Neuronal stem cell (in vitro differentiated cells): ENCODE measurements at regions not wholly inside any gene's neighbourhood (a gene's known extent, or its start where the extent isn't known, plus 50 kb on each side); places are given as distances from the start of the nearest gene placed in this dataset.
"Not testable (repeated sequence)": the region's sequence is repeated elsewhere in the genome, so short reads cannot be mapped to it uniquely, and the experiment has no call there.

Experiments used
- DNase-seq: peaks from one replicate; pipeline ENCODE4 v3.0.0-alpha.2; 2013; ENCODE audit warnings: low spot score
- H2AFZ ChIP-seq: one replicate; pipeline ENCODE4 v1.6.1; 2013; ENCODE audit warnings: mild to moderate bottlenecking, low read length, inconsistent platforms
- H2AK5ac ChIP-seq: 2 replicates; pipeline ENCODE4 v1.6.1; 2013; ENCODE audit warnings: low read depth, mild to moderate bottlenecking, inconsistent platforms, low read length, moderate library complexity, mixed read lengths
- H2BK120ac ChIP-seq: 2 replicates; pipeline ENCODE4 v1.6.1; 2013; ENCODE audit warnings: low read depth, mild to moderate bottlenecking, inconsistent platforms, low read length, moderate library complexity, mixed read lengths
- H2BK12ac ChIP-seq: one replicate; pipeline ENCODE4 v1.6.1; 2013; ENCODE audit warnings: low read length, inconsistent platforms
- H2BK15ac ChIP-seq: 2 replicates; pipeline ENCODE4 v1.6.1; 2013; ENCODE audit warnings: mild to moderate bottlenecking, low read length, inconsistent platforms, mixed read lengths
- H2BK5ac ChIP-seq: one replicate; pipeline ENCODE4 v1.6.1; 2013; ENCODE audit warnings: inconsistent platforms, mild to moderate bottlenecking, low read length, moderate library complexity
- H3K14ac ChIP-seq: one replicate; pipeline ENCODE4 v1.6.1; 2013; ENCODE audit warnings: low read length, inconsistent platforms
- H3K18ac ChIP-seq: 2 replicates; pipeline ENCODE4 v1.6.1; 2013; ENCODE audit warnings: low read length, inconsistent platforms
- H3K23ac ChIP-seq: 2 replicates; pipeline ENCODE4 v1.6.1; 2013; ENCODE audit warnings: low read depth, mild to moderate bottlenecking, mixed read lengths, low read length, inconsistent platforms; ENCODE audit not compliant: poor library complexity
- H3K27ac ChIP-seq: replicated peaks from 3 replicates; pipeline ENCODE4 v1.5.1; 2013; ENCODE audit warnings: low read length, inconsistent platforms
- H3K27me3 ChIP-seq, 3 experiments: 2 replicates each; pipeline ENCODE4 v1.6.1; 2013; ENCODE audit warnings: low read length in 3 of 3, mild to moderate bottlenecking in 2 of 3, inconsistent platforms in 1 of 3, low read depth in 1 of 3, mixed read lengths in 1 of 3, moderate library complexity in 1 of 3; ENCODE audit not compliant: control insufficient read depth in 3 of 3, insufficient read depth in 3 of 3
- H3K36me3 ChIP-seq, 2 donors: replicated peaks in 1 of 2; 2 replicates each; pipeline ENCODE4 v1.6.1; 2013; ENCODE audit warnings: low read length in 2 of 2; ENCODE audit not compliant: control insufficient read depth in 2 of 2, insufficient read depth in 2 of 2
- H3K4ac ChIP-seq: 2 replicates; pipeline ENCODE4 v1.6.1; 2013; ENCODE audit warnings: inconsistent platforms, mild to moderate bottlenecking, low read length, moderate library complexity
- H3K4me1 ChIP-seq, 2 donors: 1 replicate in 1 of 2; 2 replicates in 1 of 2; pipeline ENCODE4 v1.6.1; 2013; ENCODE audit warnings: low read length in 2 of 2, low read depth in 1 of 2; ENCODE audit not compliant: control insufficient read depth in 2 of 2, insufficient read depth in 1 of 2
- H3K4me2 ChIP-seq: one replicate; pipeline ENCODE4 v1.6.1; 2013; ENCODE audit warnings: mild to moderate bottlenecking, low read length, inconsistent platforms; ENCODE audit not compliant: insufficient read depth, poor library complexity, severe bottlenecking
- H3K4me3 ChIP-seq, 2 donors: 2 replicates each; pipeline ENCODE4 v1.5.1; 2013; ENCODE audit warnings: low read length in 2 of 2, mild to moderate bottlenecking in 2 of 2, inconsistent platforms in 1 of 2, moderate library complexity in 1 of 2
- H3K79me1 ChIP-seq: one replicate; pipeline ENCODE4 v1.6.1; 2013; ENCODE audit warnings: low read depth, mild to moderate bottlenecking, inconsistent platforms, low read length, moderate library complexity
- H3K9ac ChIP-seq: one replicate; pipeline ENCODE4 v1.6.1; 2013; ENCODE audit warnings: mild to moderate bottlenecking, low read depth, low read length, inconsistent platforms; ENCODE audit not compliant: poor library complexity
- H3K9me3 ChIP-seq, 2 donors: replicated peaks in 1 of 2; 2 replicates each; pipeline versions ENCODE3 to v1.6.1; 2013; ENCODE audit warnings: low read length in 2 of 2, mild to moderate bottlenecking in 2 of 2, inconsistent platforms in 1 of 2, low read depth in 1 of 2, mixed read lengths in 1 of 2, moderate library complexity in 1 of 2; ENCODE audit not compliant: control insufficient read depth in 2 of 2, insufficient read depth in 1 of 2
- H4K8ac ChIP-seq: one replicate; pipeline ENCODE4 v1.6.1; 2013; ENCODE audit warnings: low read depth, mild to moderate bottlenecking, inconsistent platforms, low read length, moderate library complexity
- H4K91ac ChIP-seq: one replicate; pipeline ENCODE4 v1.6.1; 2013; ENCODE audit warnings: low read length, low read depth, mild to moderate bottlenecking, inconsistent platforms; ENCODE audit not compliant: poor library complexity
- WGBS, 2 donors: extraction: QIAGEN DNeasy Blood & Tissue Kit; methylation state at CpG; one replicate each; pipeline ENCODE4 v1.1.7; 2013; ENCODE audit warnings: missing lambda C conversion rate in 2 of 2, mixed read lengths in 1 of 2; ENCODE audit not compliant: insufficient read length in 2 of 2, insufficient replicate concordance in 1 of 2; ENCODE audit errors: extremely low coverage in 2 of 2; 5-methylcytosine and 5-hydroxymethylcytosine counted together

DNA sequence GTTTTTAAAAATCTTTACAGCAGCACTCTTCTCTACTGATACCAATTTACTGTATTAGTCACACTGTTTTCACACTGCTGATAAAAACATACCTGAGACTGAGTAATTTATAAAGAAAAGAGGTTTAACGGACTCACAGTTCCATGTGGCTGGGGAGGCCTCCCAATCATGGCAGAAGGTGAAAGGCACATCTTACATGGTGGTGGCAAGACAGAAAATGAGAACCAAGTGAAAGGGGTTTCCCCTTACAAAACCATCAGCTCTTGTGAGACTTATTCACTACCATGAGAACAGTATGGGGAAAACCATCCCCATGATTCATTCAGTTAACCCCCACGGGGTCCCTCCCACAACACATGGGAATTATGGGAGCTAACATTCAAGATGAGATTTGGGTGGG is 481.9 kb upstream of the TLE4 start:
- not testable (repeated sequence) for H2BK15ac ChIP-seq, H2BK5ac ChIP-seq, H3K79me1 ChIP-seq, H3K9ac ChIP-seq, H4K91ac ChIP-seq, H2BK120ac ChIP-seq, H3K4me1 ChIP-seq, H3K27ac ChIP-seq, H2BK12ac ChIP-seq, H2AK5ac ChIP-seq, H3K9me3 ChIP-seq, H3K18ac ChIP-seq, H2AFZ ChIP-seq, H4K8ac ChIP-seq, DNase-seq, H3K14ac ChIP-seq, H3K4me2 ChIP-seq, H3K4me3 ChIP-seq, H3K23ac ChIP-seq, H3K36me3 ChIP-seq, H3K27me3 ChIP-seq, H3K4ac ChIP-seq
- no CpG with 5 or more reads among the region's 2 CpGs for WGBS, 2 donors

DNA sequence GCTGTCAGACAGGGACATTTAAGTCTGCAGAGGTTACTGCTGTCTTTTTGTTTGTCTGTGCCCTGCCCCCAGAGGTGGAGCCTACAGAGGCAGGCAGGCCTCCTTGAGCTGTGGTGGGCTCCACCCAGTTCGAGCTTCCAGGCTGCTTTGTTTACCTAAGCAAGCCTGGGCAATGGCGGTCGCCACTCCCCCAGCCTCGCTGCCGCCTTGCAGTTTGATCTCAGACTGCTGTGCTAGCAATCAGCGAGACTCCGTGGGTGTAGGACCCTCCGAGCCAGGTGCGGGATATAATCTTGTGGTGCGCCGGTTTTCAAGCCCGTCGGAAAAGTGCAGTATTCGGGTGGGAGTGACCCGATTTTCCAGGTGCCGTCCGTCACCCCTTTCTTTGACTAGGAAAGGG is 468.5 kb upstream of the TLE4 start:
- not testable (repeated sequence) for H4K91ac ChIP-seq, H3K36me3 ChIP-seq, H2BK5ac ChIP-seq, H3K9me3 ChIP-seq, H3K27ac ChIP-seq, H3K9ac ChIP-seq, H4K8ac ChIP-seq, H3K14ac ChIP-seq, H2BK15ac ChIP-seq, H2BK12ac ChIP-seq, H3K4ac ChIP-seq, H2BK120ac ChIP-seq, H3K79me1 ChIP-seq, H3K4me3 ChIP-seq, H3K4me2 ChIP-seq, H3K23ac ChIP-seq, H3K18ac ChIP-seq, H3K27me3 ChIP-seq, H3K4me1 ChIP-seq, DNase-seq, H2AK5ac ChIP-seq, H2AFZ ChIP-seq
- WGBS, 2 donors = no CpG with 5 or more reads among the region's 17 CpGs

DNA sequence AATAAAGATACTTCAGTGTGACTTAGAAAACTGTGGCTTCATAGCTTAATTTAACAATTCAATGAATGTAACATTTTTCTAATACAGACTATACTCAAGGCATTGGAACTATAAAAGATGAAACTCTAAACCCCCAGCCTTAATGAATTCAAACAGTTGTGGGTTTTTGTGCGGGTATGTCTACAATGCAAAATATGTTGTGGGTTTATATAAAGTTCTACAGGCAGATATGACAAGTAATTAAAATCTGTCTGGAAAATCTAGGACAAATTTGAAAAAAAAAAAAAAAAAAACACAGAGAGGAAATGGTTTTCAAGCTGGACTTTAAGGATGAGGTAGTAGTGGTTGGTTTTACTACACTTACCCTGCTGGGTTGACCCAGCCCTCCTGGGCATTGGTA is 467.5 kb upstream of the TLE4 start:
- Histone ChIP-seq H2BK15ac (no peak overlapping the region), H3K23ac (no peak overlapping the region), H2AFZ (no peak overlapping the region), H3K14ac (no peak overlapping the region), H2BK12ac (no peak overlapping the region), H3K4me2 (no peak overlapping the region), H3K4me3 (no peak overlapping the region), H3K36me3 (no peaks in the 10 kb centered on the region), H3K27me3 (no peaks in the 10 kb centered on the region), H3K9ac (no peak overlapping the region), H4K8ac (no peak overlapping the region), H3K18ac (no peak overlapping the region), H3K9me3 (peaks cover 0 to 2% of the 10 kb centered on the region in 2 donors), H2BK120ac (no peak overlapping the region), H4K91ac (no peak overlapping the region), H3K79me1 (no peaks in the 10 kb centered on the region), H2BK5ac (no peak overlapping the region), H2AK5ac (no peak overlapping the region), H3K4ac (no peak overlapping the region), H3K4me1 (no peaks in the 10 kb centered on the region), H3K27ac (no peak overlapping the region)
- WGBS, 2 donors = no CpG with 5 or more reads among the region's 1 CpG
- DNase-seq = no peak

DNA sequence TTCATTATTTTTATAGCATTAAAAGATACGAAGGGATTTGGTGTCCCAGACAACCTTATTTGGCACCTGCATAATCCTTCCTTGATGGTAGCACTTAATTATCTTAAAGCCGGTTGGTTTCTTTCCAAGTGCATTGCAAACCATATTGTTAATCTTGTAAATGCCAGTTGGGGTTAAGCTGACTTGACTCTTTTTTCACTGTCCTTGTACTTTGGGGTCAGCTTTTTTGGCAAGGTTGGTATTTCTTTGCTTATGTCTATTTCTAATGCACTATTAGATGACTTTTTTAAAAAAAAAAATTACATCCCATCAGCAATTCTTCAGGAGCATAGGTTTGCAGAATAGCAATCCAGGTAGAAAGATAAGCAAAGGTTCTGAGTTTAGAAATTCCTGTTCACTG is 466.8 kb upstream of the TLE4 start:
- WGBS, 2 donors = no CpG with 5 or more reads among the region's 2 CpGs
- H3K4me2 ChIP-seq = no peak overlapping the region
- H4K91ac ChIP-seq = no peak overlapping the region
- no peaks in the 10 kb centered on the region for H3K36me3 ChIP-seq
- no peak overlapping the region for H3K14ac ChIP-seq
- no peaks in the 10 kb centered on the region for H3K79me1 ChIP-seq
- no peak overlapping the region for H3K9ac ChIP-seq
- no peak overlapping the region for H3K23ac ChIP-seq
- H2BK120ac ChIP-seq = no peak overlapping the region
- no peak overlapping the region for H3K4me3 ChIP-seq
- H3K27me3 ChIP-seq = no peaks in the 10 kb centered on the region
- no peak overlapping the region for H3K4ac ChIP-seq
- no peak overlapping the region for H4K8ac ChIP-seq
- no peak overlapping the region for H2BK12ac ChIP-seq
- no peaks in the 10 kb centered on the region for H3K4me1 ChIP-seq
- no peak overlapping the region for H3K27ac ChIP-seq
- no peak overlapping the region for H2BK15ac ChIP-seq
- no peak for DNase-seq
- no peak overlapping the region for H2AK5ac ChIP-seq
- H3K9me3 ChIP-seq = peaks cover 0 to 2% of the 10 kb centered on the region in 2 donors
- H3K18ac ChIP-seq = no peak overlapping the region
- no peak overlapping the region for H2BK5ac ChIP-seq
- H2AFZ ChIP-seq = no peak overlapping the region
